CD4-positive, alpha-beta memory T cell (primary cell): ENCODE measurements at regions not wholly inside any gene's neighbourhood (a gene's known extent, or its start where the extent isn't known, plus 50 kb on each side); places are given as distances from the start of the nearest gene placed in this dataset.

ENCODE experiments used
- CTCF ChIA-PET: fragments of 350-600 bp; sonication (Branson Sonifier 250); formaldehyde crosslinking; loops from one replicate; lab custom pipeline; 2021; ENCODE audit warnings: inconsistent platforms; ENCODE audit not compliant: partially characterized antibody; lab: Charles Lee
- POLR2A ChIA-PET: fragments of 350-600 bp; sonication (Branson Sonifier 250); formaldehyde crosslinking; loops from one replicate; lab custom pipeline; 2021; ENCODE audit not compliant: partially characterized antibody; lab: Charles Lee
- DNase-seq, 5 donors: peaks; one replicate each; pipeline versions ENCODE4 v3.0.0 to v3.0.0-alpha.2; 2020 to 2022; ENCODE audit warnings: mixed read lengths in 1 of 5
- H3K27ac ChIP-seq: one replicate; pipeline ENCODE4 v1.7.0; 2013; ENCODE audit warnings: low read depth, low read length
- H3K27me3 ChIP-seq: 2 replicates; pipeline ENCODE4 v1.7.0; 2013; ENCODE audit warnings: mild to moderate bottlenecking, low read length, moderate library complexity; ENCODE audit not compliant: insufficient read depth
- H3K36me3 ChIP-seq: 2 replicates; pipeline ENCODE4 v1.7.0; 2013; ENCODE audit warnings: mild to moderate bottlenecking, low read length, moderate library complexity; ENCODE audit not compliant: insufficient read depth
- H3K4me1 ChIP-seq: 2 replicates; pipeline ENCODE4 v1.7.0; 2013; ENCODE audit warnings: mild to moderate bottlenecking, low read length, moderate library complexity; ENCODE audit not compliant: insufficient read depth
- H3K4me3 ChIP-seq, 2 donors: one replicate each; pipeline ENCODE4 v1.7.0; 2013; ENCODE audit warnings: low read length in 2 of 2, mild to moderate bottlenecking in 1 of 2
- H3K9me3 ChIP-seq, 2 donors: one replicate each; pipeline ENCODE4 v1.7.0; 2013; ENCODE audit warnings: low read length in 2 of 2, control low read depth in 1 of 2; ENCODE audit not compliant: control insufficient read depth in 1 of 2
- H3K27ac Mint-ChIP-seq, 7 donors: one replicate each; pipeline ENCODE4 v1.8.0; 2020 to 2021; ENCODE audit warnings: mixed read lengths in 7 of 7, mild to moderate bottlenecking in 6 of 7, inconsistent platforms in 3 of 7, moderate library complexity in 3 of 7
- H3K27me3 Mint-ChIP-seq, 2 donors: one replicate each; pipeline ENCODE4 v1.8.0; 2020 to 2021; ENCODE audit warnings: mixed read lengths in 2 of 2
- H3K36me3 Mint-ChIP-seq, 2 donors: one replicate each; pipeline ENCODE4 v1.8.0; 2020 to 2021; ENCODE audit warnings: mixed read lengths in 2 of 2, inconsistent platforms in 1 of 2, mild to moderate bottlenecking in 1 of 2
- H3K4me1 Mint-ChIP-seq, 4 donors: one replicate each; pipeline ENCODE4 v1.8.0; 2020 to 2021; ENCODE audit warnings: mixed read lengths in 4 of 4, mild to moderate bottlenecking in 1 of 4
- H3K4me3 Mint-ChIP-seq, 8 donors: one replicate each; pipeline ENCODE4 v1.8.0; 2020 to 2021; ENCODE audit warnings: mixed read lengths in 8 of 8, mild to moderate bottlenecking in 7 of 8, moderate library complexity in 6 of 8, inconsistent platforms in 3 of 8
- H3K9me3 Mint-ChIP-seq, 8 donors: one replicate each; pipeline ENCODE4 v1.8.0; 2020 to 2021; ENCODE audit warnings: mixed read lengths in 8 of 8, mild to moderate bottlenecking in 5 of 8, inconsistent platforms in 3 of 8, moderate library complexity in 1 of 8
- intact Hi-C: fragments of 100-400 bp; cut with micrococcal nuclease; formaldehyde crosslinking; loops from one replicate; pipeline ENCODE4 v1.15.1; 2023

GRCh38 chr4:43742083-43742482, 706.5 kb downstream of the KCTD8 start:
- no peak for DNase-seq
- H3K27ac Mint-ChIP-seq = no peak overlapping the region
- no peaks in the 10 kb centered on the region for H3K9me3 ChIP-seq
- no peaks in the 10 kb centered on the region for H3K36me3 ChIP-seq
- H3K27me3 ChIP-seq = no peaks in the 10 kb centered on the region
- H3K4me3 ChIP-seq = no peak overlapping the region
- intact Hi-C loops = no loop called here
- H3K27ac ChIP-seq = no peak overlapping the region
- H3K4me1 ChIP-seq = no peaks in the 10 kb centered on the region
- H3K4me1 Mint-ChIP-seq = no peaks in the 10 kb centered on the region
- H3K9me3 Mint-ChIP-seq = peaks cover 0 to 11% (median 3%) of the 10 kb centered on the region in 8 donors
- H3K27me3 Mint-ChIP-seq = no peaks in the 10 kb centered on the region
- H3K36me3 Mint-ChIP-seq = no peaks in the 10 kb centered on the region
- ChIA-PET POLR2A (no interaction called here), CTCF (no interaction called here)
- H3K4me3 Mint-ChIP-seq = no peak overlapping the region

GRCh38 chr4:43754566-43754965, 694.0 kb downstream of the KCTD8 start:
- Histone ChIP-seq H3K27ac (no peak overlapping the region), H3K4me1 (no peaks in the 10 kb centered on the region), H3K4me3 (no peak overlapping the region), H3K36me3 (no peaks in the 10 kb centered on the region), H3K27me3 (no peaks in the 10 kb centered on the region), H3K9me3 (no peaks in the 10 kb centered on the region)
- H3K27me3 Mint-ChIP-seq = no peaks in the 10 kb centered on the region
- DNase-seq = no peak
- no peaks in the 10 kb centered on the region for H3K4me1 Mint-ChIP-seq
- intact Hi-C loops = no loop called here
- no peaks in the 10 kb centered on the region for H3K36me3 Mint-ChIP-seq
- H3K4me3 Mint-ChIP-seq = no peak overlapping the region
- peaks cover 0 to 17% (median 8%) of the 10 kb centered on the region in 8 donors for H3K9me3 Mint-ChIP-seq
- ChIA-PET CTCF (no interaction called here), POLR2A (no interaction called here)
- no peak overlapping the region for H3K27ac Mint-ChIP-seq

- Histone ChIP-seq H3K27ac (no peak overlapping the region), H3K27me3 (no peaks in the 10 kb centered on the region), H3K36me3 (no peaks in the 10 kb centered on the region), H3K4me3 (no peak overlapping the region), H3K9me3 (no peaks in the 10 kb centered on the region), H3K4me1 (no peaks in the 10 kb centered on the region)
- ChIA-PET POLR2A (no interaction called here), CTCF (no interaction called here)
- no peak overlapping the region for H3K4me3 Mint-ChIP-seq
- H3K27ac Mint-ChIP-seq = no peak overlapping the region
- intact Hi-C loops = no loop called here
- H3K27me3 Mint-ChIP-seq = no peaks in the 10 kb centered on the region
- no peaks in the 10 kb centered on the region for H3K4me1 Mint-ChIP-seq
- peaks cover 2 to 16% (median 8%) of the 10 kb centered on the region in 8 donors for H3K9me3 Mint-ChIP-seq
- no peaks in the 10 kb centered on the region for H3K36me3 Mint-ChIP-seq
- no peak for DNase-seq
These were observed 691.5 kb downstream of the KCTD8 start for GRCh38 chr4:43757147-43757546.

GRCh38 chr4:43758836-43759235, 689.8 kb downstream of the KCTD8 start:
- no peak for DNase-seq
- POLR2A ChIA-PET = no interaction called here
- Histone ChIP-seq H3K36me3 (no peaks in the 10 kb centered on the region), H3K27ac (no peak overlapping the region), H3K9me3 (no peaks in the 10 kb centered on the region), H3K27me3 (no peaks in the 10 kb centered on the region), H3K4me1 (no peaks in the 10 kb centered on the region), H3K4me3 (no peak overlapping the region)
- CTCF ChIA-PET = no interaction called here
- no peak overlapping the region for H3K4me3 Mint-ChIP-seq
- H3K36me3 Mint-ChIP-seq = no peaks in the 10 kb centered on the region
- H3K9me3 Mint-ChIP-seq = peaks cover 2 to 9% (median 6%) of the 10 kb centered on the region in 8 donors
- no peaks in the 10 kb centered on the region for H3K27me3 Mint-ChIP-seq
- intact Hi-C loops = no loop called here
- no peak overlapping the region for H3K27ac Mint-ChIP-seq
- H3K4me1 Mint-ChIP-seq = no peaks in the 10 kb centered on the region

- Mint-ChIP-seq H3K27ac (no peak overlapping the region), H3K36me3 (no peaks in the 10 kb centered on the region), H3K4me1 (no peaks in the 10 kb centered on the region), H3K27me3 (no peaks in the 10 kb centered on the region), H3K9me3 (peaks cover 0 to 8% (median 4%) of the 10 kb centered on the region in 8 donors), H3K4me3 (no peak overlapping the region)
- Histone ChIP-seq H3K9me3 (no peaks in the 10 kb centered on the region), H3K27ac (no peak overlapping the region), H3K36me3 (no peaks in the 10 kb centered on the region), H3K4me3 (no peak overlapping the region), H3K4me1 (no peaks in the 10 kb centered on the region), H3K27me3 (no peaks in the 10 kb centered on the region)
- POLR2A ChIA-PET = no interaction called here
- no peak for DNase-seq
- CTCF ChIA-PET = no interaction called here
- intact Hi-C loops = no loop called here
These were observed 685.5 kb downstream of the KCTD8 start for GRCh38 chr4:43763029-43763610.

GRCh38 chr4:43765514-43765913, 683.1 kb downstream of the KCTD8 start:
- H3K36me3 Mint-ChIP-seq = no peaks in the 10 kb centered on the region
- no peak overlapping the region for H3K27ac ChIP-seq
- H3K4me1 Mint-ChIP-seq = no peaks in the 10 kb centered on the region
- H3K4me3 ChIP-seq = no peak overlapping the region
- no peaks in the 10 kb centered on the region for H3K27me3 Mint-ChIP-seq
- H3K9me3 ChIP-seq = no peaks in the 10 kb centered on the region
- no peaks in the 10 kb centered on the region for H3K4me1 ChIP-seq
- no peaks in the 10 kb centered on the region for H3K27me3 ChIP-seq
- no peak overlapping the region for H3K4me3 Mint-ChIP-seq
- H3K36me3 ChIP-seq = no peaks in the 10 kb centered on the region
- ChIA-PET CTCF (no interaction called here), POLR2A (no interaction called here)
- H3K9me3 Mint-ChIP-seq = peaks cover 0 to 18% (median 7%) of the 10 kb centered on the region in 8 donors
- no peak overlapping the region for H3K27ac Mint-ChIP-seq
- no peak for DNase-seq
- intact Hi-C loops = no loop called here

GRCh38 chr4:43766648-43767047, 682.0 kb downstream of the KCTD8 start:
- Mint-ChIP-seq H3K9me3 (peaks cover 0 to 16% (median 5%) of the 10 kb centered on the region in 8 donors), H3K4me1 (no peaks in the 10 kb centered on the region), H3K4me3 (no peak overlapping the region), H3K36me3 (no peaks in the 10 kb centered on the region), H3K27me3 (no peaks in the 10 kb centered on the region), H3K27ac (no peak overlapping the region)
- Histone ChIP-seq H3K36me3 (no peaks in the 10 kb centered on the region), H3K4me1 (no peaks in the 10 kb centered on the region), H3K4me3 (no peak overlapping the region), H3K9me3 (no peaks in the 10 kb centered on the region), H3K27me3 (no peaks in the 10 kb centered on the region), H3K27ac (no peak overlapping the region)
- no peak for DNase-seq
- CTCF ChIA-PET = no interaction called here
- intact Hi-C loops = no loop called here
- POLR2A ChIA-PET = no interaction called here

GRCh38 chr4:43776371-43776770, 672.2 kb downstream of the KCTD8 start:
- ChIA-PET POLR2A (no interaction called here), CTCF (no interaction called here)
- no peak for DNase-seq
- Histone ChIP-seq H3K4me1 (no peaks in the 10 kb centered on the region), H3K27ac (no peak overlapping the region), H3K36me3 (no peaks in the 10 kb centered on the region), H3K9me3 (no peaks in the 10 kb centered on the region), H3K4me3 (no peak overlapping the region), H3K27me3 (no peaks in the 10 kb centered on the region)
- no peak overlapping the region for H3K4me3 Mint-ChIP-seq
- intact Hi-C loops = no loop called here
- H3K9me3 Mint-ChIP-seq = peaks cover 0 to 12% (median 3%) of the 10 kb centered on the region in 8 donors
- H3K27me3 Mint-ChIP-seq = no peaks in the 10 kb centered on the region
- no peaks in the 10 kb centered on the region for H3K36me3 Mint-ChIP-seq
- no peak overlapping the region for H3K27ac Mint-ChIP-seq
- H3K4me1 Mint-ChIP-seq = no peaks in the 10 kb centered on the region
